ENCODE measurements at regions not wholly inside any gene's neighbourhood (a gene's known extent, or its start where the extent isn't known, plus 50 kb on each side); places are given as distances from the start of the nearest gene placed in this dataset.

- DNase-seq (ENCODE audit: low spot score) (no peak), ATAC-seq (no peak)
- H3K4me3 Mint-ChIP-seq: no peak overlapping the region
- no peaks in the 10 kb centered on the region for H3K36me3 Mint-ChIP-seq (ENCODE audit: low read depth)
- no peaks in the 10 kb centered on the region; the same call in 2 of the 3 replicates for H3K9me3 Mint-ChIP-seq
- Histone ChIP-seq H3K4me1 (ENCODE audit: insufficient read depth) (peaks cover 18% of the 10 kb centered on the region), H4K20me1 (replicated peaks; ENCODE audit: insufficient read depth) (no peaks in the 10 kb centered on the region), H3K9me2 (ENCODE audit: insufficient read depth) (no peaks in the 10 kb centered on the region), H2AFZ (no peak overlapping the region), H3K36me3 (ENCODE audit: insufficient read depth) (no peaks in the 10 kb centered on the region), H3K4me2 (no peak overlapping the region), H3K27ac (ENCODE audit: low read depth) (no peak overlapping the region), H3K4me3 (no peak overlapping the region), H3K27me3 (ENCODE audit: insufficient read depth) (no peaks in the 10 kb centered on the region), H3K79me2 (replicated peaks; ENCODE audit: insufficient read depth) (no peaks in the 10 kb centered on the region), H3F3A (replicated peaks; ENCODE audit: low read depth) (no peaks in the 10 kb centered on the region)
- TF ChIP-seq ZNF114 (CRISPR knock-in tag; IDR thresholded peaks at IDR 0.05) (no peak), EZH2phosphoT487 (IDR thresholded peaks at IDR 0.05; ENCODE audit: unreplicated experiment) (no peak), STAT1 (IDR thresholded peaks at IDR 0.05; ENCODE audit: unreplicated experiment) (no peak), EZH2 (IDR thresholded peaks at IDR 0.05; ENCODE audit: low read depth, unreplicated experiment) (no peak), JUNB (IDR thresholded peaks at IDR 0.05; ENCODE audit: unreplicated experiment) (no peak), POLR2AphosphoS5 (IDR thresholded peaks at IDR 0.05; ENCODE audit: low read depth) (no peak), CREB1 (CRISPR knock-in tag; IDR thresholded peaks at IDR 0.05; ENCODE audit: low read depth) (no peak), ZNF331 (CRISPR knock-in tag; IDR thresholded peaks at IDR 0.05; ENCODE audit: low read depth) (no peak), CTCF (conservative IDR thresholded peaks at IDR 0.05; ENCODE audit: low read depth in 2 of 2) (no peak), NANOG (IDR thresholded peaks at IDR 0.05; ENCODE audit: borderline replicate concordance) (no peak), REST (IDR thresholded peaks at IDR 0.05; ENCODE audit: unreplicated experiment) (no peak), ZNF462 (CRISPR knock-in tag; IDR thresholded peaks at IDR 0.05) (no peak)
- TF ChIP-seq, protein P1, sequence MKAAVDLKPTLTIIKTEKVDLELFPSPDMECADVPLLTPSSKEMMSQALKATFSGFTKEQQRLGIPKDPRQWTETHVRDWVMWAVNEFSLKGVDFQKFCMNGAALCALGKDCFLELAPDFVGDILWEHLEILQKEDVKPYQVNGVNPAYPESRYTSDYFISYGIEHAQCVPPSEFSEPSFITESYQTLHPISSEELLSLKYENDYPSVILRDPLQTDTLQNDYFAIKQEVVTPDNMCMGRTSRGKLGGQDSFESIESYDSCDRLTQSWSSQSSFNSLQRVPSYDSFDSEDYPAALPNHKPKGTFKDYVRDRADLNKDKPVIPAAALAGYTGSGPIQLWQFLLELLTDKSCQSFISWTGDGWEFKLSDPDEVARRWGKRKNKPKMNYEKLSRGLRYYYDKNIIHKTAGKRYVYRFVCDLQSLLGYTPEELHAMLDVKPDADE (IDR thresholded peaks at IDR 0.05): no peak
- H3K4me1 Mint-ChIP-seq: peaks cover 21% of the 10 kb centered on the region
- no peak overlapping the region for H3K27ac Mint-ChIP-seq
- peaks cover 5% of the 10 kb centered on the region for H3K27me3 Mint-ChIP-seq (ENCODE audit: insufficient read depth, low read depth, poor library complexity)
Observed at GRCh38 chr11:113549061-113549460, 73.9 kb upstream of the DRD2 start.
